GM10266 (cell line): ENCODE measurements at regions not wholly inside any gene's neighbourhood (a gene's known extent, or its start where the extent isn't known, plus 50 kb on each side); places are given as distances from the start of the nearest gene placed in this dataset.

Source experiments
- DNase-seq: peaks from one replicate; pipeline ENCODE4 v3.0.0; 2012; ENCODE audit errors: extremely low spot score
- TF ChIP-seq, protein P1 (sequence below): IDR thresholded peaks from 2 replicates; pipeline ENCODE4 v1.5.1; 2012; ENCODE audit warnings: mild to moderate bottlenecking, low read depth; ENCODE audit not compliant: control insufficient read depth, insufficient read depth; ENCODE audit errors: missing control alignments

DNA sequence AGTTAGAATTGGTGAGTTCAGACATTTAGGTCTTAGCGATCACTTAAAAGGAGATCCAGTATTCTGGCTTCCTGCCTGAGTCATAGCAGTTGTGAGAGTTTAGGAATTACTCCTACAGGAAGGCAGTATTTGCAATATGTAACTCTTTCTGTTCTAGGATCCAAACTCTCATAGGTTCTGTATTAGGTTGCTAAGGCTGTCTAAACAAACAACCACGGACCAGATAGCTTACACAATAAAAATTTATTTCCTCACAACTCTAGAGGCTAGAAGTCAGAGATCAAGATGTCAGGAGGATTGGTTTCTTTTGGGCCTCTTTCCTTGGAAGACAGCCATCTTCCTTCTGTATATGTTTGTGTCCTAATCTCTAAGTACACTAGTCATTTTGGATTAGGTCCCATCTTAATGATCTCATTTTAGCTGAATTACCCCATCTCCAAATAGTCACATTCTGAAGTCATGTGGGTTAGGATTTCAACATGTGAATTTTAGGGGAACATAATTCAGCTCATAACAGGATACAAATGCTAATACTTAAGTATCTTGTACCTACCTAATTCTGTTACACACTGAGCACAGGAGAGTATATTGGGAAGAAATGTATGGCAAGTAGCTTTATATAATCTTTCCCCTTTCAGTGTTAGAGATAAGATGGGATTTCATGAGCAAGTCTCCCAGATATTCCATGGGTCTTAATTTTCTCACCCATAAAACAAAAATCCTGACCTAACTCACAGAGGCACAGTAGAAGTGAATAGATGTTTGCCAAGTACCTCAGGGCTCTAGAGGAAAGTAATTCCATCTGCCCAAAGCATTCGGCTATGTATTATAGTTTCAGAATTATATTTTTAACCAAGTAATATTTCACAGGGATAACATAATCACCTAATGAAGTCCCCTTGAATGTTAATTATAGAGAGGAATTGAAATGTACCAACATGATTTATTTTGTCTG is 144.4 kb downstream of the PTBP2 start:
- DNase-seq, result no peak
- TF ChIP-seq, protein P1, sequence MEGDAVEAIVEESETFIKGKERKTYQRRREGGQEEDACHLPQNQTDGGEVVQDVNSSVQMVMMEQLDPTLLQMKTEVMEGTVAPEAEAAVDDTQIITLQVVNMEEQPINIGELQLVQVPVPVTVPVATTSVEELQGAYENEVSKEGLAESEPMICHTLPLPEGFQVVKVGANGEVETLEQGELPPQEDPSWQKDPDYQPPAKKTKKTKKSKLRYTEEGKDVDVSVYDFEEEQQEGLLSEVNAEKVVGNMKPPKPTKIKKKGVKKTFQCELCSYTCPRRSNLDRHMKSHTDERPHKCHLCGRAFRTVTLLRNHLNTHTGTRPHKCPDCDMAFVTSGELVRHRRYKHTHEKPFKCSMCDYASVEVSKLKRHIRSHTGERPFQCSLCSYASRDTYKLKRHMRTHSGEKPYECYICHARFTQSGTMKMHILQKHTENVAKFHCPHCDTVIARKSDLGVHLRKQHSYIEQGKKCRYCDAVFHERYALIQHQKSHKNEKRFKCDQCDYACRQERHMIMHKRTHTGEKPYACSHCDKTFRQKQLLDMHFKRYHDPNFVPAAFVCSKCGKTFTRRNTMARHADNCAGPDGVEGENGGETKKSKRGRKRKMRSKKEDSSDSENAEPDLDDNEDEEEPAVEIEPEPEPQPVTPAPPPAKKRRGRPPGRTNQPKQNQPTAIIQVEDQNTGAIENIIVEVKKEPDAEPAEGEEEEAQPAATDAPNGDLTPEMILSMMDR, result no peak

DNA sequence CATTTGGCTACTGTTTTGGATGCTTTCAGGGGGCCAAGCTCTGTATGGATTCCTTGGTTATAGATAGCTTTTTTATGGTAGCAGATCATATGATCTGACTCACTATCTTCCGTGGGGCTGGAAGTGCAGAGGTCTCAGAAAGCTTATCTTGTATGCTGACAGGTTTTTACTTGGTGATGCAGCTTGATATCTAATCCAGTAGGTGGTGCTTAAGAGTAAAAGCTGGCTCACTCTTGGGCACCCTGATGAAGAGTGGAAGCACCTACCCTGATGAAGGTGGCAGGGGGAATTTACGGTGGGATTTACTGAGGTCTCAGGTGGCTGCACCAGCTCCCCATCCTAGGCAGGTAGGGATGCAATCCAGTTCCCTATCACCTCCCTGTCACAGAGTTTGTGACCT is 151.2 kb downstream of the PTBP2 start:
- no peak for DNase-seq
- TF ChIP-seq, protein P1, result no peak

DNA sequence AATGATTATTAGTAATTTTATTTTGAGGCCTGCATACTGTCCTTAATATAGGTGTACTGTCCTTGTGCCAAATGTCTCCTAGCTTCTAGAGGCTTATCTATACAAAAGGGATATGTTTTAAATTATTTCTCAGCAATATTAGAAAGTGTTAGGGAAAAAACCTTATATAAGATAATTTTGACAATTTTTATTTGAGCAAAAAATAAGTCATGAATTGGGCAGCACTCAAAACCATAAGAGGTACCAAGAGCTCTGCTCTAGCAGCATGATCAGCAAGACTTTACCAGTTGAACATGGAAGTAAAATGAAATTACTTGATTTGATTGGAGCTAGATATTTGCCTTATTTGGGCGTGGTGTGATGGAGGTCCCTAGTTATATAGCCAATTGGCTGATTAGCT is 157.1 kb downstream of the PTBP2 start:
- DNase-seq, result no peak
- TF ChIP-seq, protein P1, result no peak

DNA sequence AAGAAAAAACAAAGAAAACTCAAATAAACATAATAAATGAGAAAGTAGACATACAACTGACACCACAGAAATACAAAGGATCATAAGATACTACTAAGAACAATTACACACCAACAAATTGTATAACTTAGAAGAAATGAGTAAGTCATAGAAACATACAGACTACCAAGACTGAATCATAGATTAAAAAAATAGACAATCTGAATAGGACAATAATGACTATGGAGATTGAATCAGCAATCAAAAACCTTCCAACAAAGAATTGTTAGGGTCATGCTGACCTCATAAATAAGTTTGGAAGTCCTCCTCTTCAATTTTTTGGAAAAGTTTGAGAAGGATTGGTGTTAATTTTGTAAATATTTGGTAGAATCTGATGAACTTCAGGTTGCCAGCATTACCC is 159.0 kb downstream of the PTBP2 start:
- TF ChIP-seq, protein P1, result no peak
- no peak for DNase-seq

DNA sequence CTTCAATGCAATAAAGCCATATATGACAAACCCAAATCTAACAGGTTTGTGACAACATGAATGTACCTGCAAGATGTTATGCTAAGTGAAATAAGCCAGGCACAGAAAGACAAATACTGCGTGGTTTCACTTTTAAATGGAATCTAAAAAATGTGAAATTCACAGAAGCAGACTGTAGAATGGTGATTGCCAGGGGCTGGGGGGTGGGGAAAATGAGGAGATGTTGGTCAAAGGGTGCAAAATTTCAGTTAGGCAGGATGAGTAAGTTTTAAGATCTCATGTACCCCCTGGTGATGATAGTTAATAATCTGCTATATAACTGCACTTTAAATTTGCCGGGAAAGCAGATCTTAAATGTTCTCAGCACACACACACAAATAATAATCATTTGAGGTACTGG is 160.5 kb downstream of the PTBP2 start:
- TF ChIP-seq, protein P1, result no peak
- no peak for DNase-seq

DNA sequence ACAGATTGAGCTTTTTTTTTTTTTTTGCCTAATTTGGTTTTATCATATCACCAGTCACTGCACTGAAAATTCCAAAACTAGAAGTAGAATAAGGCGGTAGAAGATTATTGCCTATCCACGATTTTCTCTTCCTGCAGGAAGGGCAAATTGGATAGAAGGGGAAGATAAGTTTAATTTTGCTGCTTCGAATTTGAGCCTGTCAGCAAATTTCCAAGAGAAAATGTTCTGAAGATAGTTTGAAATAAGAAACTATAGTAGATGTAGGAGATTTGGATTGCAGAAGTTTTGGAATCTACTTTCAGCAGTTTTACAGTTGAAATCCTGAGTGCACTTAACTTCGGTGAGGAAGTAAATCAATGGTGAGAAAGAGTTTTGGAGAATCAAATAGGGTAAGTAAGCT is 164.9 kb downstream of the PTBP2 start:
- TF ChIP-seq, protein P1, result no peak
- DNase-seq, result no peak

DNA sequence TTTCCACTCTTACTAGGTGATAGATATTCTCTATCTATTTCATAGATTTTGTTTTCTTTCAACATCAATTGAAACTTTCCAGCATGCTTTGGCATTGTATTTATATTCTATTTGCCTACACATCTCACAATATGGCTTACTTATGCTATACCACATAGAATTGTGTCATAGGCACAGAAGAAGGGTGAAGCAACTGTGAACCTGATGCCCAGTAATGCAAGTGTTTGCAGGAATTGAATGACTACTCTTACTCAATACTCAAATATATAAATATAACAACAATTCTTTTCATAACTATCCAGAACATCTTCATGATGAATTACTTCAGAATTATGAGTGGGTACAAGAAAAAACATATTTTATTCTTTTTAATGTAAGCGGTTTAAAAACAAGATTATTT is 165.9 kb downstream of the PTBP2 start:
- TF ChIP-seq, protein P1, result no peak
- no peak for DNase-seq
